GM12878 (cell line): ENCODE measurements at regions not wholly inside any gene's neighbourhood (a gene's known extent, or its start where the extent isn't known, plus 50 kb on each side); places are given as distances from the start of the nearest gene placed in this dataset.

ENCODE experiments used
- ATAC-seq: fragments of 200-7000 bp; cut with Tn5 transposase; 3 replicates; pipeline ENCODE4 v1.9.1; 2020; ENCODE audit warnings: mild to moderate bottlenecking, moderate library complexity
- BruUV-seq: library from RNA; stranded (reverse); fragments of 400-500 nt; replicated peaks from 2 replicates; lab custom pipeline; 2021; lab: Mats Ljungman, UMichigan
- CTCF ChIA-PET: fragments of 300-600 bp; sonication (Branson Sonifier 250); formaldehyde crosslinking; extraction: SDS; loops from one replicate; lab custom pipeline; 2021; ENCODE audit warnings: inconsistent platforms; lab: Yijun Ruan, JAX
- POLR2A ChIA-PET: fragments of 350-600 bp; formaldehyde crosslinking; extraction: SDS; loops from one replicate; lab custom pipeline; 2021; ENCODE audit warnings: inconsistent platforms; lab: Charles Lee
- RAD21 ChIA-PET: fragments of 300-600 bp; sonication (Branson Sonifier 250); formaldehyde crosslinking; loops from one replicate; lab custom pipeline; 2023; ENCODE audit warnings: antibody characterized with exemption; ENCODE audit not compliant: unreplicated experiment; lab: Charles Lee
- SMC1A ChIA-PET: fragments of 300-600 bp; sonication (Branson Sonifier 250); formaldehyde crosslinking; loops from one replicate; lab custom pipeline; 2023; ENCODE audit not compliant: unreplicated experiment, uncharacterized antibody; lab: Charles Lee
- DNase-seq: peaks from one replicate; pipeline ENCODE4 v3.0.0-alpha.2; 2011; ENCODE audit warnings: low read depth, low spot score
- FAIRE-seq: peaks from 3 replicates; lab custom pipeline; 2011; peaks lifted over from hg19 to GRCh38; lab: Jason Lieb, UNC
- H2AFZ ChIP-seq: 2 replicates; pipeline ENCODE4 v1.6.0; 2011; ENCODE audit warnings: low read depth, low read length, control low read depth; ENCODE audit not compliant: control insufficient read depth
- H3K27ac ChIP-seq: 2 replicates; pipeline ENCODE4 v1.5.1; 2011; ENCODE audit warnings: control low read depth; ENCODE audit not compliant: control insufficient read depth, insufficient read depth
- H3K27me3 ChIP-seq, 2 experiments: replicated peaks in 1 of 2; 2 replicates each; pipeline versions ENCODE4 v1.6.0 to v1.6.1; 2011; ENCODE audit warnings: low read length in 1 of 2; ENCODE audit not compliant: control insufficient read depth in 2 of 2, insufficient read depth in 2 of 2
- H3K36me3 ChIP-seq, 2 experiments: 2 replicates each; pipeline ENCODE4 v1.5.1; 2011; ENCODE audit warnings: low read length in 1 of 2; ENCODE audit not compliant: control insufficient read depth in 2 of 2, insufficient read depth in 2 of 2
- H3K4me1 ChIP-seq: 2 replicates; pipeline ENCODE4 v1.6.1; 2011; ENCODE audit warnings: mild to moderate bottlenecking, low read length, moderate library complexity, mixed read lengths; ENCODE audit not compliant: control insufficient read depth, insufficient read depth
- H3K4me2 ChIP-seq: 2 replicates; pipeline ENCODE4 v1.6.0; 2011; ENCODE audit warnings: control low read depth; ENCODE audit not compliant: control insufficient read depth, insufficient read depth
- H3K4me3 ChIP-seq: fragments of 200-600 bp; sonication (generic); 2 replicates; pipeline ENCODE4 v1.5.1; 2016
- H3K79me2 ChIP-seq: 2 replicates; pipeline ENCODE4 v1.6.0; 2011; ENCODE audit warnings: low read length; ENCODE audit not compliant: control insufficient read depth, insufficient read depth
- H3K9ac ChIP-seq: 2 replicates; pipeline ENCODE4 v1.8.0; 2011; ENCODE audit warnings: low read length, control low read depth, mixed read lengths; ENCODE audit not compliant: control insufficient read depth, insufficient read depth
- H3K9me3 ChIP-seq: replicated peaks from 3 replicates; pipeline ENCODE4 v1.5.1; 2011; ENCODE audit warnings: mild to moderate bottlenecking, low read length; ENCODE audit not compliant: control insufficient read depth, insufficient read depth
- H4K20me1 ChIP-seq: 2 replicates; pipeline ENCODE4 v1.6.0; 2011; ENCODE audit not compliant: control insufficient read depth, insufficient read depth
- ATF7 ChIP-seq: fragments of 450-650 bp; IDR thresholded peaks from 2 replicates; pipeline ENCODE4 v1.6.1; 2016; ENCODE audit warnings: low read depth, mild to moderate bottlenecking
- CBX5 ChIP-seq: sonication (generic); IDR thresholded peaks from 2 replicates; pipeline ENCODE4 v1.6.1; 2016; ENCODE audit warnings: low read depth, moderate library complexity, mild to moderate bottlenecking, inconsistent platforms
- CHD1 ChIP-seq: IDR thresholded peaks from 2 replicates; pipeline ENCODE4 v1.6.1; 2012; ENCODE audit warnings: low read depth, low read length, improper control_type of control experiment
- EZH2 ChIP-seq: IDR thresholded peaks from 2 replicates; pipeline ENCODE4 v1.6.1; 2012; ENCODE audit warnings: low read depth, mild to moderate bottlenecking, control low read depth, inconsistent platforms, low read length, borderline replicate concordance; ENCODE audit not compliant: control insufficient read depth
- IKZF2 ChIP-seq, 2 experiments: fragments of 450-650 bp; IDR thresholded peaks; 2 replicates each; pipeline ENCODE4 v1.6.1; 2017; ENCODE audit warnings: mild to moderate bottlenecking in 2 of 2, moderate library complexity in 2 of 2
- NR2C2 ChIP-seq: IDR thresholded peaks from 2 replicates; pipeline ENCODE4 v1.6.1; 2011; ENCODE audit warnings: borderline replicate concordance, low read depth; ENCODE audit not compliant: control insufficient read depth, insufficient read length
- PML ChIP-seq: IDR thresholded peaks from 2 replicates; pipeline ENCODE4 v1.6.1; 2012; ENCODE audit warnings: low read length, inconsistent platforms
- YBX1 ChIP-seq: fragments of 450-650 bp; IDR thresholded peaks from 2 replicates; pipeline ENCODE4 v1.6.1; 2016; ENCODE audit warnings: antibody characterized with exemption
- WGBS: methylation state at CpG from one replicate; pipeline ENCODE4 v1.1.6; 2016; ENCODE audit warnings: low lambda C conversion rate; ENCODE audit not compliant: insufficient replicate concordance, insufficient coverage; ENCODE audit errors: missing lambda C conversion rate; 5-methylcytosine and 5-hydroxymethylcytosine counted together
- in situ Hi-C: fragments of 300-500 bp; cut with MboI; formaldehyde crosslinking; loops from 9 replicates; pipeline ENCODE4 v1.14.3; 2018; ENCODE audit warnings: mixed read lengths
- intact Hi-C: fragments of 100-400 bp; cut with micrococcal nuclease; formaldehyde crosslinking; loops from one replicate; pipeline ENCODE4 v1.14.2; 2022; ENCODE audit not compliant: unreplicated experiment
- TF ChIP-seq, protein P1 (sequence below): fragments of 450-650 bp; IDR thresholded peaks from 2 replicates; pipeline ENCODE4 v1.6.1; 2017; ENCODE audit warnings: mild to moderate bottlenecking, moderate library complexity
- TF ChIP-seq, protein P2 (sequence below): IDR thresholded peaks from 2 replicates; pipeline ENCODE4 v1.6.1; 2012; ENCODE audit warnings: low read depth, low read length, improper control_type of control experiment

DNA sequence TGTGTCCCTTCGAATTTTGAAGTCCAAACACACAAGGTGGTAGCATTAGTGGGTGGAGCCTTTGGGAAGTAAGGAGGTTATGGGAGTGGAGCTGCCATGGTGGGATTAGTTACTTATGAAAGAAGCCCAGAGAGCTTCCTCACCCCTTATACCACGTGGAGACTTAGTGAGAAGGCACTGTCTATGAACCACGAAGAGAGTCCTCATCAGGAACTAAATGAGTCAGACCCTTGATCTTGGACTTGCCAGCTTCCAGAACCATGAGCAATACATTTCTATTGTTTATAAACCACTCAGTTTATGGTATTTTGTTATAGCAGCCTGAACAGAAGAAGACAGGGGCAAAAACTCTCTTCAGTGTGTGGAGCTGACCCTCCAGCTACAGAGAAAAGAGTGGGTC lies 259.3 kb upstream of the AJAP1 start:
- Histone ChIP-seq H3K4me1 (no peaks in the 10 kb centered on the region), H3K36me3 (no peaks in the 10 kb centered on the region), H3K9ac (no peak overlapping the region), H3K4me2 (no peak overlapping the region), H3K27ac (no peak overlapping the region), H4K20me1 (no peaks in the 10 kb centered on the region), H3K9me3 (no peaks in the 10 kb centered on the region; the same call in 1 of the 3 replicates), H3K4me3 (no peak overlapping the region), H3K79me2 (no peaks in the 10 kb centered on the region), H2AFZ (no peak overlapping the region), H3K27me3 (no peaks in the 10 kb centered on the region)
- SMC1A ChIA-PET = no interaction called here
- BruUV-seq = no TSS peak
- FAIRE-seq (no peak), ATAC-seq (no peak), DNase-seq (no peak)
- intact Hi-C loops (no loop called here), in situ Hi-C loops (no loop called here)
- RAD21 ChIA-PET = no interaction called here
- CTCF ChIA-PET = no interaction called here
- 2% methylated on average over 3 of the region's 3 CpGs for WGBS
- TF ChIP-seq PML (no peak), NR2C2 (no peak), CHD1 (no peak), ATF7 (no peak)
- POLR2A ChIA-PET = no interaction called here

DNA sequence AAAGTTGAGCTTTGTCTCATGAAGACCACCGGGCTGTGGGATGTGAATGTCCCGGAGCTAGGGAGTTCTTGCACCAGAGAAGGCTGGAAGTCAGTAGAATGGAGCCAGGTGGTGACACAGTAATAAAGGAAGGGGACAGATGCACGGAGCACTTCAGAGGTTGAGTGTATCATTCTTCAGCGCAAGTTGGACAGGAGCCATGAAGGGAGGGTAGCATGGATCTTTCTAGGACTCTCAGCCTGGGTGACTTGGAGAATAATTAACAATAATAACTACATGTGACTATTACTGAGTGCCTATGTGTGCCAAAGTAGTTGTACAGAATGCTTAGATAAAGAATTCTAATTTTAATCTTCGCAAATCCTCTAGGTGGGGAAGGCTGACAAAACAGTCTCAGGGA lies 258.7 kb upstream of the AJAP1 start:
- in situ Hi-C loops (no loop called here), intact Hi-C loops (no loop called here)
- Histone ChIP-seq H3K4me2 (no peak overlapping the region), H3K9me3 (no peaks in the 10 kb centered on the region; the same call in 1 of the 3 replicates), H3K27ac (no peak overlapping the region), H3K36me3 (no peaks in the 10 kb centered on the region), H2AFZ (no peak overlapping the region), H3K79me2 (no peaks in the 10 kb centered on the region), H3K9ac (no peak overlapping the region), H3K4me3 (no peak overlapping the region), H3K27me3 (no peaks in the 10 kb centered on the region), H3K4me1 (no peaks in the 10 kb centered on the region), H4K20me1 (no peaks in the 10 kb centered on the region)
- RAD21 ChIA-PET = no interaction called here
- no TSS peak for BruUV-seq
- POLR2A ChIA-PET = no interaction called here
- CTCF ChIA-PET = no interaction called here
- SMC1A ChIA-PET = no interaction called here
- DNase-seq = no peak
- FAIRE-seq = no peak
- no peak for ATAC-seq
- 31% methylated on average over 5 of the region's 5 CpGs for WGBS
- TF ChIP-seq EZH2 (no peak), YBX1 (no peak), IKZF2 (IDR thresholded peaks at IDR 0.05) (no peak), CBX5 (no peak)
- TF ChIP-seq, protein P1, sequence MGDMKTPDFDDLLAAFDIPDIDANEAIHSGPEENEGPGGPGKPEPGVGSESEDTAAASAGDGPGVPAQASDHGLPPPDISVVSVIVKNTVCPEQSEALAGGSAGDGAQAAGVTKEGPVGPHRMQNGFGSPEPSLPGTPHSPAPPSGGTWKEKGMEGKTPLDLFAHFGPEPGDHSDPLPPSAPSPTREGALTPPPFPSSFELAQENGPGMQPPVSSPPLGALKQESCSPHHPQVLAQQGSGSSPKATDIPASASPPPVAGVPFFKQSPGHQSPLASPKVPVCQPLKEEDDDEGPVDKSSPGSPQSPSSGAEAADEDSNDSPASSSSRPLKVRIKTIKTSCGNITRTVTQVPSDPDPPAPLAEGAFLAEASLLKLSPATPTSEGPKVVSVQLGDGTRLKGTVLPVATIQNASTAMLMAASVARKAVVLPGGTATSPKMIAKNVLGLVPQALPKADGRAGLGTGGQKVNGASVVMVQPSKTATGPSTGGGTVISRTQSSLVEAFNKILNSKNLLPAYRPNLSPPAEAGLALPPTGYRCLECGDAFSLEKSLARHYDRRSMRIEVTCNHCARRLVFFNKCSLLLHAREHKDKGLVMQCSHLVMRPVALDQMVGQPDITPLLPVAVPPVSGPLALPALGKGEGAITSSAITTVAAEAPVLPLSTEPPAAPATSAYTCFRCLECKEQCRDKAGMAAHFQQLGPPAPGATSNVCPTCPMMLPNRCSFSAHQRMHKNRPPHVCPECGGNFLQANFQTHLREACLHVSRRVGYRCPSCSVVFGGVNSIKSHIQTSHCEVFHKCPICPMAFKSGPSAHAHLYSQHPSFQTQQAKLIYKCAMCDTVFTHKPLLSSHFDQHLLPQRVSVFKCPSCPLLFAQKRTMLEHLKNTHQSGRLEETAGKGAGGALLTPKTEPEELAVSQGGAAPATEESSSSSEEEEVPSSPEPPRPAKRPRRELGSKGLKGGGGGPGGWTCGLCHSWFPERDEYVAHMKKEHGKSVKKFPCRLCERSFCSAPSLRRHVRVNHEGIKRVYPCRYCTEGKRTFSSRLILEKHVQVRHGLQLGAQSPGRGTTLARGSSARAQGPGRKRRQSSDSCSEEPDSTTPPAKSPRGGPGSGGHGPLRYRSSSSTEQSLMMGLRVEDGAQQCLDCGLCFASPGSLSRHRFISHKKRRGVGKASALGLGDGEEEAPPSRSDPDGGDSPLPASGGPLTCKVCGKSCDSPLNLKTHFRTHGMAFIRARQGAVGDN = no peak
- TF ChIP-seq, protein P2, sequence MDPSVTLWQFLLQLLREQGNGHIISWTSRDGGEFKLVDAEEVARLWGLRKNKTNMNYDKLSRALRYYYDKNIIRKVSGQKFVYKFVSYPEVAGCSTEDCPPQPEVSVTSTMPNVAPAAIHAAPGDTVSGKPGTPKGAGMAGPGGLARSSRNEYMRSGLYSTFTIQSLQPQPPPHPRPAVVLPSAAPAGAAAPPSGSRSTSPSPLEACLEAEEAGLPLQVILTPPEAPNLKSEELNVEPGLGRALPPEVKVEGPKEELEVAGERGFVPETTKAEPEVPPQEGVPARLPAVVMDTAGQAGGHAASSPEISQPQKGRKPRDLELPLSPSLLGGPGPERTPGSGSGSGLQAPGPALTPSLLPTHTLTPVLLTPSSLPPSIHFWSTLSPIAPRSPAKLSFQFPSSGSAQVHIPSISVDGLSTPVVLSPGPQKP = no peak
